DMS 273 (cell line): ENCODE measurements at regions not wholly inside any gene's neighbourhood (a gene's known extent, or its start where the extent isn't known, plus 50 kb on each side); places are given as distances from the start of the nearest gene placed in this dataset.

Experiments
- DNase-seq: peaks from one replicate; lab custom pipeline; 2025; ENCODE audit not compliant: unreplicated experiment; lab: John Stamatoyannopoulos, UW

DNA sequence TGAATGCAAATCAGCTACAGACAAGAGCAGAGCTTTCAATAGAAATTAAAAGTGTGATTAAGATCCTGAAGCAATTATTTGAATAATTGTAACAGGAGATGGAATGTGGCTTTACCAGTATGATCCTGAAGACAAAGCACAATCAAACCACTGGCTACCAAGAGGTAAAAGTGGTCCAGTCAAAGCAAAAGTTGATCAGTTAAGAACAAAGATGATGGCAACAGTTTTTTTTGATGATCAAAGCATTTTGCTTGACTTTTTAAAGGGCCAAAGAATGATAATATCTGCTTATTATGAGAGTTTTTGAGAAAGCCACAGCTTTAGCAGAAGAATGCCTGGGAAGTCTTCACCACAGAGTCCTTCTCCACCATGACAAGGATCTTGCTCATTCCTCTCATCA lies 409.2 kb downstream of the CSNK1G3 start:
- DNase-seq = no peak

DNA sequence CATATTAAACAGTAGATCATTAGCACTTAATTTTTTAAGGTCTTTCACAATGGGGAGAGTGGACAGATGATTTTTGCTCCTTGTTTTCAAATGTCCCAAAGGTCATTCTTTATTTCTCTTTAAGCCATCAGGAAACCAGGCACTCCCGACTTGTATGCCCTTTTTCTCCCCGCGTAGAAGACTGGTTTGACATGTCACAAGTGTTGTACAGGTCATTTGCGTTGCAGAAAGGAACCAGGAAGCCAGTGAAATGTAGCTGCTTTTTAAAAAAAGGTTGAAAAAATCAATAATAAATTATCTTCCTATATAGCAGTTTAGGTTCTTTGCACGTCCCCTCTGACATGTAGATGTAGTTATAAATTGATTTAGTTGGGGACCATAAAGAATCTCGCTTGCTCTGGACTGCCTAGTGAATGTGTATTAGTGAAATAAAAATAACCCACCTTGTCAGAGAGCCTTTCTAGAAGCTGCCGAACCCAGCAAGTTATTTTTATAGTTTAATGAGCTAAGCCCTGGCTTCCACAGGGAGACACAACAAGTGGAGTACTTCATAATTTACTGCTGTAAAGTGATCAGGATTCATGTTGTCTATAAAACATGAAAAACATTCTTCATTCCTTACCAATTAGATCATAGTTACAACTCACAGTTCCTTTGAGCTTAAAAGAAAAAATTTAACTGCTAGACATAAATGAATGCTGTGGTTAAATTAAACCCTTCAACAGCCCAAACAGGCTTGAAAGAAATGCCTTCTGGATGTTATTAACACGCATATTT lies 404.6 kb downstream of the CSNK1G3 start:
- no peak for DNase-seq

DNA sequence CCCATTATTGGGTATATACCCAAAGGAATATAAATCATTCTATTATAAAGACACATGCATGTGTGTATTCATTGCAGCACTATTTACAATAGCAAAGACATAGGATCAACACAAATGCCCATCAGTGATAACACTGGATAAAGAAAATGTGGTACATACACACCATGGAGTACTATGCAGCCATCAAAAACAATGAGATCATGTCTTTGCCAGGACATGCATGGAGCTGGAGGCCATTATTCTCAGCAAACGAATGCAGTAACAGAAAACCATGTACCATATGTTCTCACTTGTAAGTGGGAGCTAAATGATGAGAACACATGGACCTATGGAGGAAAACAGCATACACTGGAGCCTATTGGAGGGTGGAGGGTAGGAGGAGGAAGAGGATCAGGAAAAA lies 402.4 kb downstream of the CSNK1G3 start:
- no peak for DNase-seq

DNA sequence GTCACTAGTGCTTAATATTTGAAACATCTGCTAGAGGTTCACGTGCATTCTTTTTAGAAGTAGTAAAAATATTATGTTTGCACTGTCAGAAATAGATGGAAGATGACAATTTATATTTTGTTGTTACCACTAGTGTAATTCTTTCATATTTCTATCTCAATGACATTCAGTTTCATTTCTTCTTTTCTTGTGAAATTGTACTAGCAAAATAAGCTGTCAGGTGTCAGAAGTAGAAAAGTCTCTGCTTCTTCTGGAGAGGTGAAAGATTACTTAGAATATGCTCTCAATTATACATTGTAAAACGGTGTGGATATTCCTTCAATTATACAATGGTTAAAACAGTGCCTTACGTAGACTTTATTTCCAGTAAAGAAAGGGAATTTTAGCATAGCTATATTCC lies 395.4 kb downstream of the CSNK1G3 start:
- DNase-seq = no peak

DNA sequence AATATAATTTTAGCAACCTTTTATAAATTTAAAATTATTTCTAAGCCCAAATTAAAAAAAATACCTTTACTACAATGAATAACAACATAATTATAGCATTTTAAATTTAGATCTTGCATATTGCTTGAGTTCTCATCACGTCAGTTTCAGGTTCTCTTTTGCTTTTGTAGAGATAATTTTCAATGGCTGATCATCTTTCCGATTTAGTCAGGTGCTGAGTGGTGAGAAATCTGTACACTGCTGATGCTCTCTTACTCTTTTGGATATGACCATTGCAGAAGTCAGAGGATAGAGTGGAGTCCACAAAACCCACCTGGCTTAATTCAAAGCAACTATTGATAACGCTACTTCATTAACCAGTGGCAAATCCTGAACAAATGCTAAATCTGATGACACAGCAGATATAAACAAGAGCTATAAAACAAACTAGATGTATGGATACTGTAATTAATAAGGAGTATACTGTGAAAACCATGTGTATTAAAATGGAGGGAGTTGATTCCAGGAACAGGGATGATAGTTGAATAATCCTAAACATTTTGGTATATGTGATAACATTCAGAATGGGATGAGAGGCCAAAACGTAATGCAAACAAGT lies 394.8 kb downstream of the CSNK1G3 start:
- no peak for DNase-seq

DNA sequence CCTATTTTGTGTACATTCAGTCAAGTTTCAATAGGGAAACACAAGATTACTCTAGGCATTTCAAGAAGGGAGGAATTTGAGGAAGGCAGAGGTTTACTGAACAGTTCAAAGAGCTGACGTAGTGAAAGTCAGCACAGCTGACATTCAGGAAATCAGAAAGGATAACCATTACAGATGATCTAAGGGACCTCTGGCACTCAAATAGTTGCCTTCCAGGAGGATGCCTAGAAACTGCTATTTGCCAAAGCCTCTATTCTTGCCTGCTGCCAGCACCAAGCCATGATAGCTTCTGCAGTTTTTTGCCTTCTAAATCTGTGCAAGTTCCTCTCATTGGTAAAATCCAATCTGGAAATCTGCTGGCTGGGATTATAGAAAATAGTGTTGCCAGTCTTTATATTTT lies 373.1 kb downstream of the CSNK1G3 start:
- DNase-seq = no peak

DNA sequence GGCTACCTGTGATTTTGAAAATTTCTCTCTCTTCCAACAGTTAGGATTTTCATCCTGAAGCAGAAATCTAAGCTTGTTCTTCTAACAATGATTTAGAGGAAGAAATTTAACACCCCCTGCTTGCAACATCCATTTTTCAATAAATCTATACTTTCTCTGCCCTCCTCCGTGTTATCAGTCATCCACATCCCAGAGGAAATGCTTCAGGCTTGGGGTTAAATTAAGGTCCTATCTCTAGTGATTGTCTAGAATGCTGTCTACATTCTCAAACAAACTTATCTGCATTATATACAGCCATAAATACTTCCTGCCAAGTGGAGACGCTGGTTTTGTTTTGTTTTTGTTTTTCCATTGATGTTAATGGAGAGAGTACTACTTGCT lies 371.0 kb downstream of the CSNK1G3 start:
- peak; percentile 21 for DNase-seq

DNA sequence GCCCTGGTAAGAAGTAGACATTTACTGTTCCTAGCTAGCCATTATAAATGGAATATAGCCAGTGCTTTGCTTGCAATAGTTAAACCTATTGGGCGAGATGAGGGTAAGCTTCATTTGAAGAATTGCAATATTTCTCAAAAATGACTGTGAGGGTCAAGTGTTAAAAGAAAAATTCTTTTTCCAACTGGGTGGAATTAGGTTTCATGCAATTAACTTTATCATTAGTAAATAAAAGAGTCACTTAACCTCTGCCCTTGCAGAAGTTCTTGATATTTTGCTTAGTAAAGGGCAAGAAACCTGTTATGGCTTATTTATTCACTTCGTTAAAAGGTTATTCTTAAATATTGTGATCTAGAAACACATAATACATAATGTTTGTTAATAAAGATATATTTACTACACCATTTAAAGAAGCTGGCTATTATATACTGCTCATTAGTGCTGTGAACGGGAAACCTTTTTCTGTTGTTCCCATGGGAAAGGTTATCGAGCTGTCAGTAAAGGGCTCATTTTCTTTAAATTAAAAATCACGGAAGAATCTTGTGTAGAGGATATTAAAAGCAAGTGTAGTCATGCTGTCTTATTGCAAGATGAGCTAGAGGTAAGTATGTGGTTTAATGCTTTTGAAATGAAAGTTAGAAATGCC lies 370.5 kb downstream of the CSNK1G3 start:
- peak; percentile 23 for DNase-seq

DNA sequence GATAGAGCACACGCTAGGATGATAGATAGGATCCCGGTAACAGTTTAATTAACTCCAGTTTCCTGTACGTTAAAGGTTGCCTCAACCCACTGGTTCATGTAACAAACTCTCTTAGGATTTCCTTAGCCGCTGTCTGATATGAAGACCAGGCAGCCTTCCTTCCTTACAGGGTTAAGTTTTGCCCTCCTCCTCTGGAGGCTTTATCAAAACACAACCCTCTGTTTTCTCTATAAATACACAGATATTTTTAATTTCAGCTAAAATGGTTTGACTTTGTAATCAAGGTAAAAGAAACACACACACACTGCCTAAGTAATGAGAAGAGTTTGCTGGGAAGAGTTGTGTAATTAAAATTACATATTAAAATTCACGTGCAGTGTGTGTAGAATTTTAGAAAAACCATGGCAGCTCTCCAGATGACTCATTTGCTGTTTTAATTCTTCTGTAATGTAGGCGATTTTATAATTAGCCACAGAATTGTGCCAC lies 369.8 kb downstream of the CSNK1G3 start:
- DNase-seq = peak; percentile 65

DNA sequence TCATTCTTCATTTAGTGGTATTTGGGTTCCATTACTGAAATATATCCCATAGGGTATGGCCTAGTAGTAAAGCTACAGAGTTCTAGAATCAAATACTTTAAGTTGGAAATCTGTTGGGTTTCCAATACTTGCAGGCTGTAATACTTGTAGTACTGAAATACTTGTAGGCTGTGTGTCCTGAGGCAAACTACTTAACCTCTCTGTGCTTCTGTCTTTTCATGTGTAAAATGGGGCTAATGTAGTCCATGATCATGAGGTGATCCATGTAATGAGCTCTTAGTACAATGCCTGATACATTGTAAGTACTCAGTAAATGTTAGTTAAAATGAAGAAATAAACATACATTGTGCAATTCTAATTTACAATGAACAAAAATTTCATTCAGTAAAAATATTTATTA lies 368.9 kb downstream of the CSNK1G3 start:
- DNase-seq = no peak

DNA sequence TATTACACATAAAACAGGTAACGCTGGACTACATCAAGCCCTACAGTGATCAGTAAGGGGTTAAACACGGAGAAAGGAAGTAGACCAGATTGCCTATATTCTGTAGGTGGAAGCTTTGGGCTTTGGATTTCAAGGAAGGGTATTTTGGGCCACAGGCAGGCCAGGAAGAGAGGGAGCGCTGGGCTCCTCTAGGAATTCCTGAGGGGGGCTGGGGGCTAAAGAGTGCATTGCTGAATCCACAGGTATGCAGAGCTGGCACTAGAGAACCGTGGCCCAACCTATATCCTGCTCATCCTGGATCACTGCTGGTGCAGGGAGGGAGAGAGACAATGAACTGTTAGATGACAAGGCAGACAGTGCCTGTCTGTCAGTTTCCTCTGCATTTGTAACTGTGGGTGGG lies 367.1 kb downstream of the CSNK1G3 start:
- DNase-seq = no peak

DNA sequence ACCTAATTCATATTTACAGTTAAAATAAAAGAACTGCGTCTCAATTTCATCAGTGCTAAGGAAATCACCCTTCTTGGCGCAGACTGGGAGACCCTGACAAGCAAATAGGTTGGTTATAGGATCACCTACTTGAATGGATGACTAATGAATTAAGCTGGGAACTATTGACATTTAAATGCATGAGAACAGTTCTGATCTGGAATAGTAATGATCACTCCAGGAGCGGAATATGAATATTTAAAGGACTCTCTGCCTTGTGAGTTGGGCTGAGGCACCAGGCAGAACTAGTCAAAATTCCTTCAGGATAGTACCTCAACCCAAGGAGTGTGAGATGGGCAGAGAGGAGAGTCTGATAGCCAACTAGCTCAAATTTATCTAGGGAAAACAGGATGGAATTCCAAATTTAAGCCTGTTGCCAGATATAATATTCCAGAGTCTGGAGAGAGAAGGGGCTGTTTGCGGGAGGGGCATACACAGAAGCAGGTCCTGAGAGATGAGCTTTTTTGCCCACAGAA lies 364.4 kb downstream of the CSNK1G3 start:
- DNase-seq = no peak

DNA sequence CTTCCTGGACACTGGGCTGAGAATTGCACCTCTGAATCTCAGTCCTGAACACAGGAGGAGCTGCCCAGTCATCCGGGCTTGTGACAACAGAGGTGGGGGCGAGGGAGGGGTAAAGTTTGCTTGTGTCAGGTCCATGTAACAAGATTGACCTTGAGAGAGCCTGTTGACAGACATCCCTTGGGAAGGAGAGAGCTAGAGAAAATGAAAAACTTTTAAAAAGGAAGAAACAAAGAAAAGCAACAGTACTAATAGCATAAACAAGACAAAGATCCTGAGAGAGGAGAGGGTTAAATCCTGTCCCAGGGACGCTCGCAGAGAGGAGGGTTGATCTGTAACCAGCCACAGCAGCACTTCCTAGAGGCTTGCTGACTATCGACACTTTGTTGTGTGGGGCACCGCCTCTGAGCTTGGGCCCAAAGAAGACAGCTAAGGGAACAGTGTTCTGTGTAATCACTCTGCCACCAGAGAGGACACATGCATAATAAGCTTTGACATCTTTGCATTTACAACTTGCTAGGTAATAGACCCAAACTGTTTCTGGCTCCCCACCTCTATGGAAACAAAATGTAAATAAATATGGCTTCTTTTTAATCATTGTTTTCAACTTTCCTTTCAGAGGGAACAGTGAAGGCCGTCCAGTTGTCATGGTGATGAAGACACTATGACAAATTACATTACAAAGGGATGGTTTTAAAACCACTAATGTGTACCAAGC lies 363.7 kb downstream of the CSNK1G3 start:
- peak; percentile 11 for DNase-seq

DNA sequence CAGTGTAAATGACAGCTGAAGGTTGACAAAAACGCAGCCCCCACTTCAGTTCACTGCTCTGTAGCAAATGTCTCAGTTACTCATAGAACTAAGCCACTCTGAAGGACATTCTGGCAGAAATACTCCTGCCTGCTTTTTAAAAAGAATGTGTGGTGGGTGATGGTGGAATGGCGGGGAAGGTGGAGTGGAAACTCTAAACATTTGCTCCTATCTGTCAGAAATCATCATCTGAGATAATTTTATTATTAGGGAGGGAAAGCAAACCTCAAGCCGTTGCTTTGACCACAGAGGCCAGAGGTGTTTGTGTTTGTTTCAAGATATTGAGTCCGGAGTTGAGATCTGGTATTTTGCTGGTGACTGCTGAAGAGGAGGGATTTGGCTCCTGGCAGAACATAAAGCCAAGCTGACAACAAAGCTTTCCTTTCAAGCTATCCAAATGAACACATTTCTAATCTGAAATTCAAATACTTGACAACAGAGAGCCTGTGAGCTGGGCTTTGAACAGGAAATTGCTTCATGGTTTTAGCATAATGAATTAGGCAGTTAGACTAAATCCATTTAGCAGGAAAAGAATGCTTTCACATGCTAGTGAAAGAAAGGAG lies 362.7 kb downstream of the CSNK1G3 start:
- peak; percentile 6 for DNase-seq

DNA sequence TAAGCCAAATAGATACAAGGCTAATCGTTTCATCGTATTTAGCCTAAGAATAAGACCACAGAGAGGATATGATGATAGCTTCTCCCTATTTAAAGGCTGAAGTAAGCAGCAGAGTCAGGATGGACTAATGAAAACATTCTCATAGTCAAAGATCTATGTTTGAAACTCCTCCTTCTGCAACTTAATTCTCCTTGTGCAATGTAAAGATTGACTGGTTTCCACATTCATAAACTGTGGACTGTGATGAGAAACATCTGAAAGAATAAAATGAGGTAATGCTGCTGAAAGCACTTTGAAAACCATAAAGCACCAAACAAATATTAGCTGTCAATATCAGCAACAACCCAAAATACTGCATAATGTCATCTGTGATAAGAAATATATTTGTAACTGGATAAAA lies 361.9 kb downstream of the CSNK1G3 start:
- DNase-seq = no peak

DNA sequence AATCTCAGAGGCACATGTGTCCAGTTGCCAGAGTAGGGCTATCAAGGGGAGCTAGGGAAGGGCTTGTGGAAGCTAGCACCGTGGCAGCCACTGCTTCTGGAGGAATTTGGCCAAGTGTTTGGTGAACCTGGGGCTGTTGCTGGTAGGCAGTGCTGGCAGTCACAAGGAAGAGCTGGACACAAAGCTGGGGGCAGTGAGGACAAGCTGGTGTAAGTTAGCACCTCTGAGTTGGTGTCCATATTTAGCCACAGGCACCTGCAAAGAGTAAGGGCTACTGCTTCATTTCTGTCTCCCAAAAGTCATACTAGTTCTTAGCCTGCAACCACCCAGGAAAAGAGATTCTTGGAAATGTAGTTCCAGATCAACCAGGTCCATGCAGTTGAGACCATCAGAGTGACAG lies 359.4 kb downstream of the CSNK1G3 start:
- DNase-seq = no peak

DNA sequence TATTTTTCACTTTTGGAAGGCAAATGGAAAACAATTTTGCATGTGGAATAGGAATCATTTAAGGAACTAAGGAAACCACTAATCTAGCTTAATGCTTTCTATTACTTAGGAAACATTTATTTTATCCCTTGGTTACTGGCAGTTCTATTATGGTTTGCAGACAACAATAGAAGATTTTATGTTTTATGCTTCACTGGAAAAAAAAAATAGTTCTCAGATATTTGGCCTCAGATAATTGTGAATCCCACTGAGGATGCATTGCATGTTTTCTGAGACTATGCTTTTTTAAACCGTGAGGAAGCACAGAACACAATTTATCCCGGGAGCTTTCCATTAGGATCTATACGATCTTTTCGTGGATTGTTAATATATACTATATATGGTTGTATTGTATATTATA lies 356.9 kb downstream of the CSNK1G3 start:
- no peak for DNase-seq

DNA sequence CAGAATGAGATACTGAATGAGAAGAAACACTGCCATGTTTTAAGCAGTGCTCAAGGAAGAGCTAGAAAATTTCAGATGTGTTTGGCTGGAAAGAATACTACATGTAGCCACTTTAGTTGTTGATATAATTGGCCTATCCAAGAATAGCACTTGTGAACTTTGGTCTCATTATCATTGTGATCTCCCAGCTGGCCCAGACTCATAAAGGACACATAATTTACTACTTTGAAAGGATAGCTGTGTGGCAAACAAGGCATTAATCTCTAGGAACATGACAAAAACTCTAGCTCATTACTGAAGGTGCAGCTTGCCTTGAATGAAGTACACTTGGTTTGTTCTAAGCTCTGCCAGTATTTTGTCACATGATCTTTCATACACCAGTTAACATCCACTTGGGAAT lies 356.3 kb downstream of the CSNK1G3 start:
- DNase-seq = peak; percentile 8

DNA sequence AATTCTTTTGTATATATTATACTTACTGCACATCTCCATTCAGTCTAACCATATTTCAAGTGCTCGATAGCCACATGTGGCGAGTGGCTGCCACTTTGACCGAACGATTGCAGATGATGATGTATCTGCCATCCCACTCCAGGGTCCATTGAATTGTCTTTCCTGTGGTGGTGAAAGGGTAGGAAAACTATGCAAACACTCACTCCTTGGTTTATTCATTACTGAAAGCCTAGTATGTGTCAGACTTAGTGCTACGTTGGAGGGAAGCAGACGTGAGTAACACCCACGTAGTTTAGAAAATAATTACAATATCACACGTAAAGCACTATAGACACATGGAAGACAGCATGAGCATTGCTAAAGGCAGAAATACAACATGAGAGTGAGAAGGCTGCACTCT lies 353.7 kb downstream of the CSNK1G3 start:
- no peak for DNase-seq

DNA sequence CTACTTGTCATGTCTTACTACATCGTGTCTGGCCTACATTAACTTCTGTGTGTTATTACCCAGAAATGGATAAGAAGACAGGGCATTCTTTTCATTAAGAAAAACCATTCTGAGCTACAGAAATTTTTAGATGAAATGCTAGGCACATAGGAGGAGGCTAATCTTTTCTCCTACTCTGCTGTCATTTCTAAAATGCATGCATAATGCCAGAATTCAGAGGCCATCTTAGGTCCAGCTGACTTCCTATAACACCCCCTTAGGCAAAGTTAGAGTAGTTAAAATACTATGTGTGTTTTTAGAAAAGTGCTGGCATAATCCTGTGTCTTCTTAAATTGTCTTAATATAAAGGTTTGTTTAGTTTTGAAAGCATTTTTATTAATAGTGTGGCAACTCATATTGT lies 352.6 kb downstream of the CSNK1G3 start:
- no peak for DNase-seq

DNA sequence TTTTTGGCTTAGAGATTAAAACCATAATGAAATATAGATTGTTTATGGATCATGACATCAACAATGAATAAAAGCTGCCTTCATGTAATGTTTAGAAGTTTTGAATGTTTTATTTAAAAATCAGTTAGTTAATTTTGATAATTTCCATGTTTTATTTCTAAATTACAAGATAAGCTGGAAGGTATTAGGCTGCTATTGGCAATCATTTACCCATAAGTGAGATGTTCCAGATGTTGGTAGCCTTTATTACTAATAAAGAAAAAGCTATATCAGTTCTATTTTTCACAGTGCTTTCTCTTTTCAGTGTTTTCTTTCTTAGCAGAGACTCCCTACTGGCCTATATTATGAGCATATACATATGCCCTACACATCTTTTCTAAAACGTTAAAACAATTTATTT lies 347.0 kb downstream of the CSNK1G3 start:
- no peak for DNase-seq
